Central memory CD8-positive, alpha-beta T cell (primary cell): ENCODE measurements at regions not wholly inside any gene's neighbourhood (a gene's known extent, or its start where the extent isn't known, plus 50 kb on each side); places are given as distances from the start of the nearest gene placed in this dataset.
"Not testable (repeated sequence)": the region's sequence is repeated elsewhere in the genome, so short reads cannot be mapped to it uniquely, and the experiment has no call there.

Experiments
- ATAC-seq: fragments of 150-1000 bp; cut with Tn5 transposase; replicated peaks from 2 replicates; pipeline ENCODE4 v1.10.0; 2022; ENCODE audit warnings: mild to moderate bottlenecking, moderate FRiP score, moderate number of reproducible peaks; ENCODE audit not compliant: poor library complexity, severe bottlenecking; ENCODE audit errors: extremely low read depth
- DNase-seq, 2 donors: peaks; one replicate each; pipeline ENCODE4 v3.0.0; 2021; ENCODE audit warnings: low spot score in 2 of 2
- H3K27ac Mint-ChIP-seq: one replicate; pipeline ENCODE4 v1.8.0; 2022; ENCODE audit warnings: low read depth, mild to moderate bottlenecking, moderate library complexity, mixed read lengths
- H3K27me3 Mint-ChIP-seq: one replicate; pipeline ENCODE4 v1.8.0; 2022; ENCODE audit warnings: mixed read lengths
- H3K36me3 Mint-ChIP-seq: one replicate; pipeline ENCODE4 v1.8.0; 2022; ENCODE audit warnings: mild to moderate bottlenecking, moderate library complexity, mixed read lengths; ENCODE audit not compliant: insufficient read depth
- H3K4me1 Mint-ChIP-seq: one replicate; pipeline ENCODE4 v1.8.0; 2022; ENCODE audit warnings: mixed read lengths
- H3K4me3 Mint-ChIP-seq: one replicate; pipeline ENCODE4 v1.8.0; 2022; ENCODE audit warnings: mild to moderate bottlenecking, moderate library complexity, mixed read lengths
- H3K9me3 Mint-ChIP-seq: one replicate; pipeline ENCODE4 v1.8.0; 2022; ENCODE audit warnings: mixed read lengths

- H3K27ac Mint-ChIP-seq, ATAC-seq, H3K4me1 Mint-ChIP-seq, H3K27me3 Mint-ChIP-seq, H3K9me3 Mint-ChIP-seq, H3K36me3 Mint-ChIP-seq, DNase-seq, H3K4me3 Mint-ChIP-seq: not testable (repeated sequence)
These were observed 336.1 kb downstream of the ADGRD1 start for GRCh38 chr12:131289807-131290206.

DNA sequence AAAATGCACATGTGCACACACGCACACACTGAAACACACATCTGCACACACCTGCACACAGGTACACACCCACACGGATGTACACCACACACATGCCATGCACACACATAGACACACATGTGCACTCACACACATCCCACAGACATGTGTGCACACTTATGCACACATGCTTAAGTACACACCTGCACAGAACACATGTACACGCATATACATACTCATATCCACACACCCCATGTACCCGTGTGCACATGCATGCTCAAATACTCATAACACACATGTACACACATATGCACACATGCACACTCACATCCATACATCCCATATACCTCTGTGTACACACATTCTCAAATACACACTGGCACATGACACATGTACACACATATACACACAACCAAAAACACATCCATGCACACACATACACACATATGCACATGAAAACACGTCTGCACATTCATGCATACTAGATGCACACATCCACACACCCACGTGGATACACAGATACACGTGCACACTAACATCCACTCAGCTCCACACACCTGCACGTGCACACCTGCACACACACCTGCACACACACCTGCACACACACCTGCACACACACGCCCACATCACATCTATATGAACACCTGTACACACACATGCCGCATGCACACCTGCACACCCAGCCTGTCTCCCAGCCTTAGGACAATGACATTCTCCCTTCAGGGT is 336.7 kb downstream of the ADGRD1 start:
- Mint-ChIP-seq H3K4me1 (no peaks in the 10 kb centered on the region), H3K27me3 (peaks cover 11% of the 10 kb centered on the region), H3K27ac (no peak overlapping the region), H3K4me3 (no peak overlapping the region), H3K9me3 (peaks cover 4% of the 10 kb centered on the region), H3K36me3 (no peaks in the 10 kb centered on the region)
- DNase-seq (no peak), ATAC-seq (no peak)

GRCh38 chr12:131293071-131294015 is 339.6 kb downstream of the ADGRD1 start:
- ATAC-seq, H3K4me1 Mint-ChIP-seq, H3K27ac Mint-ChIP-seq, H3K9me3 Mint-ChIP-seq, H3K4me3 Mint-ChIP-seq, H3K36me3 Mint-ChIP-seq: not testable (repeated sequence)
- DNase-seq = peak in 1 of 2 donors; percentile 11
- peaks cover 11% of the 10 kb centered on the region for H3K27me3 Mint-ChIP-seq

DNA sequence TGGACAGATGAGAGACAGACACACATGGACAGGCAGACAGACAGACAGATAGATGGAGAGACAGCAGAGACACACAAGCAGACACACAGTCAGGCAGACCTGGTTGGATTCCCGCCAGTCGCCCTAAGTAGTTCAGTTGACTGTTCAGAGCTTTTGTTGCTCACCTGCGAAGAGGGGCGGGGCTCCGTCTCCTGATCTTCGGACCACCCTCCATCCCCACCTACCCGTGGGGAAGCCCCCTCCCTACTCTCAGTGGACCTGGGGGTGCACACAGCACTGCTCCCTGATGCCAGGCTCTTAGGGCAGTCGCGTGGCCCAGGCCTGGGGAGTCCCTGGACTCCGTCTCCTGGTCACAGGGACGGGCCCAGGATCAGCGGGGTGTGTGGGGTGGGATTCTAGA is 341.0 kb downstream of the ADGRD1 start:
- ATAC-seq, H3K36me3 Mint-ChIP-seq, H3K27ac Mint-ChIP-seq, H3K4me1 Mint-ChIP-seq, DNase-seq, H3K4me3 Mint-ChIP-seq, H3K9me3 Mint-ChIP-seq: not testable (repeated sequence)
- peaks cover 11% of the 10 kb centered on the region for H3K27me3 Mint-ChIP-seq

- not testable (repeated sequence) for H3K9me3 Mint-ChIP-seq, H3K36me3 Mint-ChIP-seq, H3K4me1 Mint-ChIP-seq, DNase-seq, H3K4me3 Mint-ChIP-seq, H3K27ac Mint-ChIP-seq, ATAC-seq
- peaks cover 11% of the 10 kb centered on the region for H3K27me3 Mint-ChIP-seq
These were observed 341.4 kb downstream of the ADGRD1 start for GRCh38 chr12:131295117-131295516.

GRCh38 chr12:131295559-131295958 is 341.9 kb downstream of the ADGRD1 start:
- H3K27me3 Mint-ChIP-seq = peaks cover 11% of the 10 kb centered on the region
- ATAC-seq, H3K4me3 Mint-ChIP-seq, DNase-seq, H3K4me1 Mint-ChIP-seq, H3K9me3 Mint-ChIP-seq, H3K27ac Mint-ChIP-seq, H3K36me3 Mint-ChIP-seq: not testable (repeated sequence)

GRCh38 chr12:131296136-131296535 is 342.4 kb downstream of the ADGRD1 start:
- H3K4me3 Mint-ChIP-seq, H3K27ac Mint-ChIP-seq, H3K36me3 Mint-ChIP-seq, ATAC-seq, H3K4me1 Mint-ChIP-seq, DNase-seq, H3K9me3 Mint-ChIP-seq: not testable (repeated sequence)
- peaks cover 11% of the 10 kb centered on the region for H3K27me3 Mint-ChIP-seq

- H3K36me3 Mint-ChIP-seq, H3K4me3 Mint-ChIP-seq, H3K4me1 Mint-ChIP-seq, H3K27ac Mint-ChIP-seq, ATAC-seq, H3K9me3 Mint-ChIP-seq, DNase-seq: not testable (repeated sequence)
- H3K27me3 Mint-ChIP-seq = peaks cover 11% of the 10 kb centered on the region
These were observed 342.9 kb downstream of the ADGRD1 start for GRCh38 chr12:131296651-131297050.

DNA sequence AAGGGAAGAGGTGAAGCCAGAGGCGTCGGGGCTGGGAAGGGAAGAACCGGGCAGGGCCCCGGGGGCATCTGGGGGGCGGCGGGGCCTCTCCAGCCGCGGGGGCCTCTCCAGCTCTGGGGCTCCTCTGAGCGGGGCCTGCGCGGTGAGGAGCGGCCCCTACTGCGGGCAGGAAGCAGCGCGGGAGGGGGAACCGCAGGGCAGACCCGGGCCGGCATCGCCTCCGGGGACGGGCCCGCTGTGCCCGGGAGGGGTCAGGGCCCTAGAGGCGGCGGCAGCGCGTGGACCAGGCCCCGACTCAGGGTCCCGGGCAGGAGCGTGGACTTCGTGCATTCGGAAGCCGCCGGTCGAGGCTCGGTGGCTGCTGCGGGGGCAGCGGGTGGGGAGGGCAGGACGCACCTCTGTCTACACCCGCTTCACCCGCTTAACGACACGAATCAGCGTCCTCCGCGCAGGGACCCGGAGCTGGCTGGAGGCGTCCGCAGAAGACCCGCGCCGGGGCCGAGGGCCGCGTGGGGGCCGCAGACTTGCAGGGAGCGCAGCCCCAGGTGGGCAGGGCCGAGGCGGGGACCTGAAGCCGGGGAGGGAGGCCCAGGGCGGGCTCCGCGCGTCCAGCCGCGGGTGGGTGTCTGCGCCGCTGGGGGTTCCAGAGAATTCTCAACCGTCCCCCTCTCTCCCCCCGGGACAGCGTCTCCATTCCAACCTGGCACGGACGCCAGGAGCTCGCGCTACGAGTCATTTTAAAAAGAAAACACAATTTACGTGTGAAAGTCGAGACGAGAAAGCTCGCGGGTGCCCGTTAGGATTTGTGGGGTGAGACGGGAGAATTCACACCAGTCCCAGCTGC is 345.0 kb downstream of the ADGRD1 start:
- H3K4me1 Mint-ChIP-seq, DNase-seq, H3K9me3 Mint-ChIP-seq, H3K36me3 Mint-ChIP-seq, ATAC-seq, H3K27ac Mint-ChIP-seq: not testable (repeated sequence)
- Mint-ChIP-seq H3K4me3 (peak overlapping the region; percentile 42), H3K27me3 (peaks cover 11% of the 10 kb centered on the region)

GRCh38 chr12:131299370-131299701 is 345.6 kb downstream of the ADGRD1 start:
- not testable (repeated sequence) for H3K4me1 Mint-ChIP-seq, H3K9me3 Mint-ChIP-seq, DNase-seq, H3K27me3 Mint-ChIP-seq, H3K27ac Mint-ChIP-seq, H3K36me3 Mint-ChIP-seq, H3K4me3 Mint-ChIP-seq, ATAC-seq

GRCh38 chr12:131303576-131303975 is 349.9 kb downstream of the ADGRD1 start:
- not testable (repeated sequence) for DNase-seq, H3K9me3 Mint-ChIP-seq, H3K36me3 Mint-ChIP-seq, H3K4me1 Mint-ChIP-seq, H3K27me3 Mint-ChIP-seq, H3K4me3 Mint-ChIP-seq, H3K27ac Mint-ChIP-seq, ATAC-seq

DNA sequence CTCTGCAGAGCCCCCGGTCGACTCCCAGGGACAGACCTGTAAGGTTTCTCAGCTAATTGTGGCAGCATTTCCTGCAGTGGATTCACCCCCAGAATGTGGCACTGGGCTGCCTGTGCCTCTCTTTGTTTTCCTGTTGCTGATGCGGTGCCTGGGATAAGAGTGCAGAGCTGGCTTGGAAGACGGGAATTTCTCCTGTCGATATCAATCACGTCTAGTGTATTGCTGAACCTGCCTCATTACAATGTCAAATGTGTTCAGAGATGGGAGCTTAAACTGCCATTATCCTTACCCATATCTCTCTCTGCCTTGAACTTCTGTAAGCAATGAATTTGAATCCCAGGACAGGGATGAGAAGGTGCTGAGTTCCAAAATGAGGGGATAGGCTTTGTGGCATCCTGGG is 350.9 kb downstream of the ADGRD1 start:
- ATAC-seq, H3K36me3 Mint-ChIP-seq, H3K27ac Mint-ChIP-seq, H3K4me1 Mint-ChIP-seq, H3K4me3 Mint-ChIP-seq, DNase-seq, H3K9me3 Mint-ChIP-seq: not testable (repeated sequence)
- H3K27me3 Mint-ChIP-seq = peaks cover 13% of the 10 kb centered on the region
